Erythroblast (primary cell): ENCODE measurements at regions not wholly inside any gene's neighbourhood (a gene's known extent, or its start where the extent isn't known, plus 50 kb on each side); places are given as distances from the start of the nearest gene placed in this dataset.

ENCODE experiments used
- GATA1 ChIP-seq: IDR thresholded peaks from 2 replicates; pipeline ENCODE4 v1.6.1; 2011; ENCODE audit warnings: low read depth, mild to moderate bottlenecking, control low read depth, low read length, moderate library complexity
- POLR2A ChIP-seq: IDR thresholded peaks from 2 replicates; pipeline ENCODE4 v1.6.1; 2011; ENCODE audit warnings: mild to moderate bottlenecking, low read length

GRCh38 chr14:58780605-58781004, 142.8 kb downstream of the DACT1 start:
- TF ChIP-seq POLR2A (no peak), GATA1 (no peak)
